PC-3 (cell line): ENCODE measurements at regions not wholly inside any gene's neighbourhood (a gene's known extent, or its start where the extent isn't known, plus 50 kb on each side); places are given as distances from the start of the nearest gene placed in this dataset.

Experiments
- EZH2 ChIP-seq: fragments of 300-600 bp; sonication (generic); IDR thresholded peaks from one replicate; pipeline ENCODE4 v1.6.1; 2017; ENCODE audit warnings: antibody characterized with exemption, mild to moderate bottlenecking, low read length; ENCODE audit not compliant: unreplicated experiment
- TF ChIP-seq, protein P1 (sequence below): fragments of 300-600 bp; sonication (generic); conservative IDR thresholded peaks from 2 replicates; pipeline ENCODE4 v1.5.1; 2017; ENCODE audit warnings: antibody characterized with exemption, low read depth, mild to moderate bottlenecking, low read length

DNA sequence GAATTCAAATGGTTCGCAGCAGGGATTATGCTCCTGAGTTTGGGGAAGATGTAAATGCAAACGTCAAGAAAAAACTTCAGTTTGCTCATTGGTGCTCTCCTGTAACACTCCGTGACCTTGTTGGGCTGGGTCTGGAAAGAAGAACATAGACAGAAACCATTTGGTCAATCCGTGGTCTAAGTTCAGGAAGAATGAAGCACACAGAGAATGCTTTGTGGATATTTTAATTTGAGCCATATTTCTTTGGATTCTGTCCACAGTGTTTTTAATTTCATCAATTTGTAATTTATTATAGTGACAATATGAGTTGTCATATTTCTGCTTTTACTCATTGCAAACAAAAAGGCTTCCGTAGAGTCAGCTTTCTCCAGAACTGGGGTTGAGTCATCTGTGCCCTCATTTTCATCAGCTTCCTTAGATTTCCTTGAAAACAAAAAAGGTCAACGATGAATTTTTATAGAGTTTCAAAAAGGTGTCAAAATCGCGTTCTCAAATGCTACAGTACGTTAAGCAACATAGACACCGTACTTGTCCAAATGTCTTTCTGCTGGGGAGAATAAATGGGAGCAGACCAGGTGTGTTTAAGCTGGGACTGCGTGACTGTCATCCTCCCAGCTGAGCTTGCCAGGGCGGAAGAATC is 606.4 kb downstream of the RNF144A start:
- no peak for TF ChIP-seq EZH2
- TF ChIP-seq, protein P1, sequence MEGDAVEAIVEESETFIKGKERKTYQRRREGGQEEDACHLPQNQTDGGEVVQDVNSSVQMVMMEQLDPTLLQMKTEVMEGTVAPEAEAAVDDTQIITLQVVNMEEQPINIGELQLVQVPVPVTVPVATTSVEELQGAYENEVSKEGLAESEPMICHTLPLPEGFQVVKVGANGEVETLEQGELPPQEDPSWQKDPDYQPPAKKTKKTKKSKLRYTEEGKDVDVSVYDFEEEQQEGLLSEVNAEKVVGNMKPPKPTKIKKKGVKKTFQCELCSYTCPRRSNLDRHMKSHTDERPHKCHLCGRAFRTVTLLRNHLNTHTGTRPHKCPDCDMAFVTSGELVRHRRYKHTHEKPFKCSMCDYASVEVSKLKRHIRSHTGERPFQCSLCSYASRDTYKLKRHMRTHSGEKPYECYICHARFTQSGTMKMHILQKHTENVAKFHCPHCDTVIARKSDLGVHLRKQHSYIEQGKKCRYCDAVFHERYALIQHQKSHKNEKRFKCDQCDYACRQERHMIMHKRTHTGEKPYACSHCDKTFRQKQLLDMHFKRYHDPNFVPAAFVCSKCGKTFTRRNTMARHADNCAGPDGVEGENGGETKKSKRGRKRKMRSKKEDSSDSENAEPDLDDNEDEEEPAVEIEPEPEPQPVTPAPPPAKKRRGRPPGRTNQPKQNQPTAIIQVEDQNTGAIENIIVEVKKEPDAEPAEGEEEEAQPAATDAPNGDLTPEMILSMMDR, result no peak
